ENCODE measurements at regions not wholly inside any gene's neighbourhood (a gene's known extent, or its start where the extent isn't known, plus 50 kb on each side); places are given as distances from the start of the nearest gene placed in this dataset.

DNA sequence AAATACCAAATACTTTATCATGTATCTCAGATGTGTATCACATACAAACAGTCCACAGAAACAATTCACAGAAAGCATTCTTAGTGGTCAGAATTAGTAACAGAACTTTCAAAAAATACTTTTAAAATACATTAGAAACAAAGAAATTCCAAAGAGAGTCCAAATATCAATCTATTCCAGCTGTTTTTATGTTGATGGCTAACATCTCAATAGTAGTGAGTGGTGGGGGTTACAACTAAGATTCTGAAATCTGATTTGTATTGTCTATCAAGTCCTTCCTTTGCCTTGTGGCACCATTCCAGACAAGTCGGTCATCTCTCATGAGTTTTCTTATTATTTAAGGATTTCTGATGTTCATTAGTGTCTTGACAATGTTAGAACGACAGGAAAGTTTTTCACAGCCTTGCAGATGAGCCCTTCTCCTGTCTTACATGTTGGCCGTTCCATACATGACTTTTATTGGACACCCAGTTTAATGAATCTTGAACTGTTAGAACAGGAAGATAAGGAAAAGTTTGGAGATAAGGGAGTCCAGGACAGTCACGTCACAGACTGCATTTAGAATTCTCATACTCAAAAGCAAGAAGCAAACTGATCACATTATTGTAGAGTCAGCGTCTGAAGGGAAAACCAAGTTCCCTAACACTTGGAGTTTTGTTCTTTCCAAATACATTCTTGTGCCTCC, 410.3 kb downstream of the PID1 start:
- ATAC-seq: no peak
- DNase-seq (ENCODE audit: low read depth, low spot score): no peak
- no TSS peak for BruUV-seq (replicated peaks)
- H3K36me3 ChIP-seq (ENCODE audit: control insufficient read depth, insufficient read depth, low read length): no peaks in the 10 kb centered on the region
- ChIA-PET POLR2A (no interaction called here), CTCF (no interaction called here)
- no peak overlapping the region for H3K27ac ChIP-seq (ENCODE audit: low read length)
- no peaks in the 10 kb centered on the region for H3K9me3 ChIP-seq (ENCODE audit: control insufficient read depth, insufficient read depth, low read depth, low read length)
- in situ Hi-C loops (cut with HindIII; ENCODE audit: low pct_unique_long_range_greater_than_20kb, low sequenced_read_pairs) (no loop called here), intact Hi-C loops (cut with micrococcal nuclease; ENCODE audit: unreplicated experiment) (no loop called here)
- H3K27me3 ChIP-seq (ENCODE audit: control insufficient read depth, insufficient read depth, low read length): no peaks in the 10 kb centered on the region
- TF ChIP-seq, protein P1, sequence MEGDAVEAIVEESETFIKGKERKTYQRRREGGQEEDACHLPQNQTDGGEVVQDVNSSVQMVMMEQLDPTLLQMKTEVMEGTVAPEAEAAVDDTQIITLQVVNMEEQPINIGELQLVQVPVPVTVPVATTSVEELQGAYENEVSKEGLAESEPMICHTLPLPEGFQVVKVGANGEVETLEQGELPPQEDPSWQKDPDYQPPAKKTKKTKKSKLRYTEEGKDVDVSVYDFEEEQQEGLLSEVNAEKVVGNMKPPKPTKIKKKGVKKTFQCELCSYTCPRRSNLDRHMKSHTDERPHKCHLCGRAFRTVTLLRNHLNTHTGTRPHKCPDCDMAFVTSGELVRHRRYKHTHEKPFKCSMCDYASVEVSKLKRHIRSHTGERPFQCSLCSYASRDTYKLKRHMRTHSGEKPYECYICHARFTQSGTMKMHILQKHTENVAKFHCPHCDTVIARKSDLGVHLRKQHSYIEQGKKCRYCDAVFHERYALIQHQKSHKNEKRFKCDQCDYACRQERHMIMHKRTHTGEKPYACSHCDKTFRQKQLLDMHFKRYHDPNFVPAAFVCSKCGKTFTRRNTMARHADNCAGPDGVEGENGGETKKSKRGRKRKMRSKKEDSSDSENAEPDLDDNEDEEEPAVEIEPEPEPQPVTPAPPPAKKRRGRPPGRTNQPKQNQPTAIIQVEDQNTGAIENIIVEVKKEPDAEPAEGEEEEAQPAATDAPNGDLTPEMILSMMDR (IDR thresholded peaks at IDR 0.05): no peak
- no peak for TF ChIP-seq POLR2AphosphoS5 (IDR thresholded peaks at IDR 0.05; ENCODE audit: low read depth, low read length)
- TF ChIP-seq TCF7L2 (IDR thresholded peaks at IDR 0.05; ENCODE audit: low read depth, low read length): no peak
- no peak for TF ChIP-seq REST (IDR thresholded peaks at IDR 0.05; ENCODE audit: insufficient read depth in 1 of 2, low read depth in 2 of 2, low read length in 1 of 2)
- no peak for TF ChIP-seq SIN3A (IDR thresholded peaks at IDR 0.05; ENCODE audit: borderline replicate concordance, insufficient read depth, low read depth, low read length)
- H3K4me1 ChIP-seq (ENCODE audit: control insufficient read depth, insufficient read depth, low read length): no peaks in the 10 kb centered on the region
- no peak overlapping the region for H3K4me3 ChIP-seq (ENCODE audit: low read depth in 2 of 2, low read length in 2 of 2)

GRCh38 chr2:228853151-228853550, 417.9 kb downstream of the PID1 start:
- H3K4me1 ChIP-seq (ENCODE audit: control insufficient read depth, insufficient read depth, low read length): no peaks in the 10 kb centered on the region
- intact Hi-C loops (cut with micrococcal nuclease; ENCODE audit: unreplicated experiment): no loop called here
- no peaks in the 10 kb centered on the region for H3K36me3 ChIP-seq (ENCODE audit: control insufficient read depth, insufficient read depth, low read length)
- in situ Hi-C loops (cut with HindIII; ENCODE audit: low pct_unique_long_range_greater_than_20kb, low sequenced_read_pairs): no loop called here
- no peak for DNase-seq (ENCODE audit: low read depth, low spot score)
- no peak for TF ChIP-seq SIN3A (IDR thresholded peaks at IDR 0.05; ENCODE audit: borderline replicate concordance, insufficient read depth, low read depth, low read length)
- TF ChIP-seq, protein P1 (IDR thresholded peaks at IDR 0.05): no peak
- TF ChIP-seq TCF7L2 (IDR thresholded peaks at IDR 0.05; ENCODE audit: low read depth, low read length): no peak
- no peak for TF ChIP-seq POLR2AphosphoS5 (IDR thresholded peaks at IDR 0.05; ENCODE audit: low read depth, low read length)
- no peak for TF ChIP-seq REST (IDR thresholded peaks at IDR 0.05; ENCODE audit: insufficient read depth in 1 of 2, low read depth in 2 of 2, low read length in 1 of 2)
- ATAC-seq: no peak
- no TSS peak for BruUV-seq (replicated peaks)
- POLR2A ChIA-PET: no interaction called here
- CTCF ChIA-PET: no interaction called here
- no peak overlapping the region for H3K27ac ChIP-seq (ENCODE audit: low read length)
- no peak overlapping the region for H3K4me3 ChIP-seq (ENCODE audit: low read depth in 2 of 2, low read length in 2 of 2)
- no peaks in the 10 kb centered on the region for H3K27me3 ChIP-seq (ENCODE audit: control insufficient read depth, insufficient read depth, low read length)
- H3K9me3 ChIP-seq (ENCODE audit: control insufficient read depth, insufficient read depth, low read depth, low read length): no peaks in the 10 kb centered on the region

All from Panc1 (cell line).